Gastroesophageal sphincter (tissue), 3 donors: ENCODE measurements at regions not wholly inside any gene's neighbourhood (a gene's known extent, or its start where the extent isn't known, plus 50 kb on each side); places are given as distances from the start of the nearest gene placed in this dataset.
"Not testable (repeated sequence)": the region's sequence is repeated elsewhere in the genome, so short reads cannot be mapped to it uniquely, and the experiment has no call there.

Source experiments
- POLR2AphosphoS5 ChIP-seq: sonication (generic); formaldehyde crosslinking; IDR thresholded peaks from one replicate; pipeline ENCODE4 v1.6.1; 2017; ENCODE audit warnings: antibody characterized with exemption
- TF ChIP-seq, protein P1 (sequence below), 4 experiments: fragments of 200-600 bp in 2 of 4; fragments of 450-650 bp in 2 of 4; sonication (generic) in 1 of 4; IDR thresholded peaks; one replicate each; pipeline ENCODE4 v1.5.1; 2017 to 2019; ENCODE audit warnings: antibody characterized with exemption in 4 of 4, mild to moderate bottlenecking in 2 of 4, moderate library complexity in 2 of 4

- TF ChIP-seq, protein P1, sequence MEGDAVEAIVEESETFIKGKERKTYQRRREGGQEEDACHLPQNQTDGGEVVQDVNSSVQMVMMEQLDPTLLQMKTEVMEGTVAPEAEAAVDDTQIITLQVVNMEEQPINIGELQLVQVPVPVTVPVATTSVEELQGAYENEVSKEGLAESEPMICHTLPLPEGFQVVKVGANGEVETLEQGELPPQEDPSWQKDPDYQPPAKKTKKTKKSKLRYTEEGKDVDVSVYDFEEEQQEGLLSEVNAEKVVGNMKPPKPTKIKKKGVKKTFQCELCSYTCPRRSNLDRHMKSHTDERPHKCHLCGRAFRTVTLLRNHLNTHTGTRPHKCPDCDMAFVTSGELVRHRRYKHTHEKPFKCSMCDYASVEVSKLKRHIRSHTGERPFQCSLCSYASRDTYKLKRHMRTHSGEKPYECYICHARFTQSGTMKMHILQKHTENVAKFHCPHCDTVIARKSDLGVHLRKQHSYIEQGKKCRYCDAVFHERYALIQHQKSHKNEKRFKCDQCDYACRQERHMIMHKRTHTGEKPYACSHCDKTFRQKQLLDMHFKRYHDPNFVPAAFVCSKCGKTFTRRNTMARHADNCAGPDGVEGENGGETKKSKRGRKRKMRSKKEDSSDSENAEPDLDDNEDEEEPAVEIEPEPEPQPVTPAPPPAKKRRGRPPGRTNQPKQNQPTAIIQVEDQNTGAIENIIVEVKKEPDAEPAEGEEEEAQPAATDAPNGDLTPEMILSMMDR (IDR thresholded peaks at IDR 0.05) = not testable (repeated sequence)
- TF ChIP-seq POLR2AphosphoS5 = not testable (repeated sequence)
Measured at GRCh38 chr1:120593648-120594047, 130.1 kb upstream of the NBPF26 start.
